MM.1S (cell line): ENCODE measurements at regions not wholly inside any gene's neighbourhood (a gene's known extent, or its start where the extent isn't known, plus 50 kb on each side); places are given as distances from the start of the nearest gene placed in this dataset.

ENCODE experiments used
- CTCF ChIP-seq: fragments of 300-600 bp; sonication (generic); IDR thresholded peaks from 2 replicates; pipeline ENCODE4 v1.5.1; 2016; ENCODE audit warnings: antibody characterized with exemption, low read length, mixed read lengths
- EZH2 ChIP-seq: fragments of 300-600 bp; sonication (generic); optimal IDR thresholded peaks from 2 replicates; pipeline ENCODE3; 2017; ENCODE audit warnings: low read depth, mild to moderate bottlenecking, antibody characterized with exemption, low read length, mixed read lengths
- EZH2phosphoT487 ChIP-seq: fragments of 300-600 bp; sonication (generic); IDR thresholded peaks from 2 replicates; pipeline ENCODE4 v1.6.1; 2018; ENCODE audit warnings: antibody characterized with exemption, low read length

- TF ChIP-seq CTCF, result peak; percentile 99
- TF ChIP-seq EZH2, result no peak
- TF ChIP-seq EZH2phosphoT487, result no peak
These were observed 53.6 kb upstream of the TMEM72 start for GRCh38 chr10:44857363-44858016.
